ENCODE measurements at regions not wholly inside any gene's neighbourhood (a gene's known extent, or its start where the extent isn't known, plus 50 kb on each side); places are given as distances from the start of the nearest gene placed in this dataset.

DNA sequence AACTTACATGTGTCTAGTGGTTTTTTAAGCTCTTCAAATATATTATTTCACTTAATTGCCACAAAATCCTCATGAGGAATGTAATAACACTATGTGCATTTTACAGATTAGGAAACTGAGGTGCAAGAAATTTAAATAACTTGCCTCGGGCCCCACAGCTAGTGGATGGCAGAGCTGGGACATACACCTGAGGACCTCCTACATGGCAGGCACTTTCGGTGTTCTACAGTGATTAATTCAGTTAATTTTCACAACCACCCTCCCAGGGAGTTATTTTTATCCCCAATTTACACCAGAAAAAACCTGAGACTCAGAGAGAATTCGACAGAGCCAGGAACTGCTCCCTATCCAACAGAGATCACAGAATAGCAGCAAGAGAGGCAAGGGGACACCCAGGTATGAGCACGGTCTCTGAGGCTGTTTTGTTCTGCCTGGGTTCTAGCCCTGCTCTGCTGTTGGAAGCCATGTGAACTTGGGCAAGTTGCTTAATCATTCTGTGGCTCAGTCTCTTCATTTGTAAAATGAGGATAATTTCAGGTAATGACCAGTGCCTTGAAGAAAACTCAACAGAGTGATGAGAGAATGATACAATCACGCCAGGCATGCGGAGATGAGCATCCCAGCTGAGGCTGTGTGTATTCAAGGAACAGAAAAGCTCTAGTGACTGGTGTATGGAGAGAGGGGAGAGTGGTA lies 82.3 kb downstream of the MYCN start:
- TF ChIP-seq, protein P1, sequence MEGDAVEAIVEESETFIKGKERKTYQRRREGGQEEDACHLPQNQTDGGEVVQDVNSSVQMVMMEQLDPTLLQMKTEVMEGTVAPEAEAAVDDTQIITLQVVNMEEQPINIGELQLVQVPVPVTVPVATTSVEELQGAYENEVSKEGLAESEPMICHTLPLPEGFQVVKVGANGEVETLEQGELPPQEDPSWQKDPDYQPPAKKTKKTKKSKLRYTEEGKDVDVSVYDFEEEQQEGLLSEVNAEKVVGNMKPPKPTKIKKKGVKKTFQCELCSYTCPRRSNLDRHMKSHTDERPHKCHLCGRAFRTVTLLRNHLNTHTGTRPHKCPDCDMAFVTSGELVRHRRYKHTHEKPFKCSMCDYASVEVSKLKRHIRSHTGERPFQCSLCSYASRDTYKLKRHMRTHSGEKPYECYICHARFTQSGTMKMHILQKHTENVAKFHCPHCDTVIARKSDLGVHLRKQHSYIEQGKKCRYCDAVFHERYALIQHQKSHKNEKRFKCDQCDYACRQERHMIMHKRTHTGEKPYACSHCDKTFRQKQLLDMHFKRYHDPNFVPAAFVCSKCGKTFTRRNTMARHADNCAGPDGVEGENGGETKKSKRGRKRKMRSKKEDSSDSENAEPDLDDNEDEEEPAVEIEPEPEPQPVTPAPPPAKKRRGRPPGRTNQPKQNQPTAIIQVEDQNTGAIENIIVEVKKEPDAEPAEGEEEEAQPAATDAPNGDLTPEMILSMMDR (IDR thresholded peaks at IDR 0.05; ENCODE audit: insufficient read depth, low read depth, low read length), result no peak
- H3K4me3 ChIP-seq (ENCODE audit: low read depth, low read length), result no peak overlapping the region
- DNase-seq (ENCODE audit: low read depth), result no peak

DNA sequence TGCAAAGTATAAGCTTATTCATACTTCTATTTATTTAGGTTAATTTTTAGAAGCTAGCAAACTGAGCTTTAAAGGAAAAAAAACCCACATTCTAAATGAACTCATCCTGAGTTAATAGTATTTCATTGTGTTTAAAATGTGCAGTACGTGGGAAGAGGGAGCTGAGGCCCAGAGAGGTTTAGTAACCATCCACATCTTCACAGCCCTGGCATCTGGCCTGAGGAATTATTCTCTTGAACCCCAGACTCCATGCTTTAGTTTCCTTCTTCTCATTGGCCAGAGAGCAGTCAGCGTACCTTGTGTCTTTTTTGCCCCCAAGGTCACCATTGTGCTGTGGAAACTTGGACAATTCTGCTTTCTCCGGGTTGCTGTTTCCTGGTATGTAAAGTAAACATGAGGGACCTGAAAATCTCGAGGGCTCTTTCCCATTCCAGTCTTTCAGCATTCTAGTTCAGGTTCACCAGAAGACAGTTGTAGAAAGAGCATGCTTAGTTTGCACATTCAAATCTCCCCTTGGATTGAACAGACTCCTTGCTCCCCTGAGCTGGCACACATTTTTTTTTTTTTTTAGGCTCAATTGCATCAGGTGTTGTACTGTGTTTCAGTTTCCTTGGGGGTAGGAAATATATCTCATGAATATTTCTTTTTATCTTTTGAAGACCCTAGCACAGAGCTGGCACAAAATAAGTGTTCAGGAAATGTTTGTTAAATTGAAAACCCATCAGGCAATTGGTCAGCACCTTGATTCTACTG lies 81.4 kb downstream of the MYCN start:
- DNase-seq (ENCODE audit: low read depth), result no peak
- H3K4me3 ChIP-seq (ENCODE audit: low read depth, low read length), result no peak overlapping the region
- TF ChIP-seq, protein P1 (IDR thresholded peaks at IDR 0.05; ENCODE audit: insufficient read depth, low read depth, low read length), result no peak

DNA sequence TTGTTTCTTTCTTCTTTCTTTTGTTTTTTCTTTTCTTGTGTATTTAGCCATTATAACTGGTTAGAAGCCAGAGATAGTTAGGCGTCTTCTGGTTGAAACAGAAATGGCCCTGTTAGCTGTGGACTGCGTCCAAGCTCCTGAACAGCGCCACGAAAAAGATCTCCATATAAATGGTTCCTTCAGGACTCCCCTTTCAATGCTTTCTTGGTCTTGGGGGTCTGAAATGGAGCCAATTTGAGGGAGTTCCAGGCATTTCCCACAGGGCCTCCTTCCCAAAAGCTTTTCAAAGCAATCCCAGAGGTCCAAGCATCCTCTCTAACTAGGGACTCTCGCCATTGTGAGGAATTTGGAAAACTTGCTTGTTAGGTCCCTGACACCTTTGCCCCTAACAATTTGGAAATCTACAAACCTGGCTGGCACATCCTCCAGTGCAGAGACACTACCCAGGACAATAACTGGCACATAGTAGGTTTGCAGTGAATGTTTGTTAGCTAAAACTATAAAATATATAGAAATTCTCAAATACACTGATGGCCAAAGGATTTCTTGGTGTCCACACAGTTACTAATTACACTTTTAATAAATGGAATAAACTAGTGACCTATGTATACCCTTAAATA lies 80.1 kb downstream of the MYCN start:
- no peak overlapping the region for H3K4me3 ChIP-seq (ENCODE audit: low read depth, low read length)
- DNase-seq (ENCODE audit: low read depth), result no peak
- TF ChIP-seq, protein P1 (IDR thresholded peaks at IDR 0.05; ENCODE audit: insufficient read depth, low read depth, low read length), result no peak

DNA sequence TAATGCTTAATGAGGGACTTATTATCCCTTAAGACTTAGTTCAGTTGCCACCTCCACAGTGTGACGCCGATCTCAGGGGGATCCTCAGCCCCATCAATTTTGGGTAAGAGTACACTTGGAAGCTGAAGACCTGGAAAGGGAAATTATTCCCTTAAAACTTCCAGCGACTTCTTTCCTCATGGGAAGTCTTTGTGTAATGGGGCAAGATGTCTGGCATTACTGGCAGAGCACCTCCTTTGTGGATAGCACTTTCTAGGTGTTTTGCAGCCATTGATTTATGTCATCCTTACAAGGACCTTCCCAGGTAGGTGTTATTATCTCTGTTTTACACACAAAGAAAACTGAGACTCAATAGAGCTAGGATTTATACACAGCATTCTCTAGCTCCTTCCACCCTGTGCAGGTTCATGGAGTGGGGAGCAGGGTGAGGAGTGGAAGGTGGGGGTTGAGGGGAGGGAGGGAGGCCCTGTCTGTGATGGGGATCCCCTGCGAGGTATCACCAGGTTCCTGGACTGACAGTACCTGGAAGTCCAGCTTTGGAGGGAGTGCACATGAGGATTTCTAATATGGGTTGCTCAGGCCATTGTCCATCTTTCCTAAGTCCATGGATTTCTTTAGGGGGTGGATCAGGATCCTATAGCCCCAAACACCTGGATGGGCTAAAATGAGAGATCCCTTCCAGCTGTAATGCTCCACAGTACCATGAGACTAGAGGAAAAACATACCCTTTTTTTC lies 79.4 kb downstream of the MYCN start:
- no peak for DNase-seq (ENCODE audit: low read depth)
- TF ChIP-seq, protein P1 (IDR thresholded peaks at IDR 0.05; ENCODE audit: insufficient read depth, low read depth, low read length), result no peak
- no peak overlapping the region for H3K4me3 ChIP-seq (ENCODE audit: low read depth, low read length)

DNA sequence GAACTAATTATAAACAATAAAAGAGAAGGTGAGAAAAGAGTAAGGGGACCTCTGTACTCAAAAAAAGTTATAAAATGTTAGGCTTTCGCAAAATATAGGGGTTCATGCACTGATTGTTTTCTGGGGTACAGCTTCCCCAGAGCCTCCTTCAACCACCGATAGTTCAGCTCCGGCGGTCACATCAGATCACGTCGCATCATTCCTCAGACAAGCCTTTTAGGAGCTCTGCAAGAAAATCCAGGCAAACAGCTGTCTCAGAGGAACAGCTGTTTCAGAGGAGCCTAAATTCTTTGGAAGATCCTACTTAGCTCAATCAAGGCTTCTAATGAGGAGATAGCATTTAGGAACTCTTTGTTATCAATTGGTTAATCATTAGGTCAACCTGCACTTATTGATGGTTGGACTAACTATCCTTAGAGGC lies 78.7 kb downstream of the MYCN start:
- DNase-seq (ENCODE audit: low read depth), result no peak
- TF ChIP-seq, protein P1 (IDR thresholded peaks at IDR 0.05; ENCODE audit: insufficient read depth, low read depth, low read length), result no peak
- H3K4me3 ChIP-seq (ENCODE audit: low read depth, low read length), result no peak overlapping the region

DNA sequence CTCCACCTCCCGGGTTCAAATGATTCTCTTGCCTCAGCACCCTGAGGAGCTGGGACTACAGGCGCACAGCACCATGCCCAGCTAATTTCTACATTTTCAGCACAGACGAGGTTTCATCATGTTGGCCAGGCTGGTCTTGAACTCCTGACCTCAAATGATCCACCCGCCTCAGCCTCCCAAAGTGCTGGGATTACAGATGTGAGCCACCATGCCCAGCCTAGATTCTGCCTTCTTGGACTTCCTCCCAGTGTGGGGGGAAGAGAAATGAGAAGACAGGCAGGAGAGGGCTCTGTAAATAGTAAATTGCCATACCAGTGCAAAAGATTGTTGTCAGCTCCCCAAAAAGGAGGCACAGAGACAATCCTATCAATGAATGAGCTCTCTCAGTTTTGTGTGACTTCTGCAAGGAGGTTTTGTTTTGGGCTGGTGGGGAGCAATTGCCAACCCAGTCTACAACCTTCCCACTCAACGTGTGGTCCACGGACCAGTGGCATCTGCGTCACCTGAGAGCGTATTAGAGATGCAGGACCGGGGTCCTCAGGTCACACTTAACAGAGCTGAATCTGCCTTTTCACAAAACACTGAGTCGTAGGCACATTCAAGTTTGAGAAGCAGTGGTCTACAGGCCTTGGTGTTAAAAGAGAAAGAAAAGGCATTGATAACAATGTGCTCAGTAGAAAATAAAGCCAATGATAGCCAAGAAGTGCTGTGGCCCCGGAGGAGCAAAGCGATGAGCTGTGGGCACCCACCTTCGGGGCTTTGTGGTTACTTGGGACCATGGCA lies 78.1 kb downstream of the MYCN start:
- H3K4me3 ChIP-seq (ENCODE audit: low read depth, low read length), result no peak overlapping the region
- DNase-seq (ENCODE audit: low read depth), result no peak
- TF ChIP-seq, protein P1 (IDR thresholded peaks at IDR 0.05; ENCODE audit: insufficient read depth, low read depth, low read length), result no peak
